ENCODE measurements at regions not wholly inside any gene's neighbourhood (a gene's known extent, or its start where the extent isn't known, plus 50 kb on each side); places are given as distances from the start of the nearest gene placed in this dataset.

DNA sequence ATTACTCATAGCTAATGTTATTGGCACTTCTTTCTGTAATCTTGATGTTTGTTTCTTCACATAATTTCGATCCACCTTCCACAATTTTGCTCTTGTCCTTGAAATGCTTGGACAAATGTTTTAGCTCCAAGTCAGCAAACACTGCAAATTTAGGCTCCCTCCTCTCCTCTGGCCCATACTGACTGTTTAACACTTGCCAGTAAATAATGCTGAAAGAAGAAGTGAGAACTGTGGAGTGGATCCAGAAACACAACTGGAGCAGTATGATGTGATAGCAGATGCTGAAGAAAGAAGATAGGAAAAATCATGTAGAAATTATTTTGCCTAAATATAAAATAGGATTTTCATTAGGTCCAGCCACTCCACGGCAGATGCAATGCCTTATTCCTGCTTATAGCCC lies 415.0 kb upstream of the GYPC start:
- TF ChIP-seq, protein P1, sequence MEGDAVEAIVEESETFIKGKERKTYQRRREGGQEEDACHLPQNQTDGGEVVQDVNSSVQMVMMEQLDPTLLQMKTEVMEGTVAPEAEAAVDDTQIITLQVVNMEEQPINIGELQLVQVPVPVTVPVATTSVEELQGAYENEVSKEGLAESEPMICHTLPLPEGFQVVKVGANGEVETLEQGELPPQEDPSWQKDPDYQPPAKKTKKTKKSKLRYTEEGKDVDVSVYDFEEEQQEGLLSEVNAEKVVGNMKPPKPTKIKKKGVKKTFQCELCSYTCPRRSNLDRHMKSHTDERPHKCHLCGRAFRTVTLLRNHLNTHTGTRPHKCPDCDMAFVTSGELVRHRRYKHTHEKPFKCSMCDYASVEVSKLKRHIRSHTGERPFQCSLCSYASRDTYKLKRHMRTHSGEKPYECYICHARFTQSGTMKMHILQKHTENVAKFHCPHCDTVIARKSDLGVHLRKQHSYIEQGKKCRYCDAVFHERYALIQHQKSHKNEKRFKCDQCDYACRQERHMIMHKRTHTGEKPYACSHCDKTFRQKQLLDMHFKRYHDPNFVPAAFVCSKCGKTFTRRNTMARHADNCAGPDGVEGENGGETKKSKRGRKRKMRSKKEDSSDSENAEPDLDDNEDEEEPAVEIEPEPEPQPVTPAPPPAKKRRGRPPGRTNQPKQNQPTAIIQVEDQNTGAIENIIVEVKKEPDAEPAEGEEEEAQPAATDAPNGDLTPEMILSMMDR (IDR thresholded peaks at IDR 0.05): no peak
- TF ChIP-seq POLR2A (IDR thresholded peaks at IDR 0.05) (no peak), POLR2AphosphoS5 (IDR thresholded peaks at IDR 0.05) (no peak), EP300 (IDR thresholded peaks at IDR 0.05) (no peak)
